HG03039 (cell line): ENCODE measurements at regions not wholly inside any gene's neighbourhood (a gene's known extent, or its start where the extent isn't known, plus 50 kb on each side); places are given as distances from the start of the nearest gene placed in this dataset.
"Not testable (repeated sequence)": the region's sequence is repeated elsewhere in the genome, so short reads cannot be mapped to it uniquely, and the experiment has no call there.

Experiments used
- ATAC-seq: cut with Tn5 transposase; IDR thresholded peaks from one replicate; pipeline ENCODE4 v1.9.1; 2021; ENCODE audit warnings: mild to moderate bottlenecking, moderate library complexity; ENCODE audit not compliant: unreplicated experiment

DNA sequence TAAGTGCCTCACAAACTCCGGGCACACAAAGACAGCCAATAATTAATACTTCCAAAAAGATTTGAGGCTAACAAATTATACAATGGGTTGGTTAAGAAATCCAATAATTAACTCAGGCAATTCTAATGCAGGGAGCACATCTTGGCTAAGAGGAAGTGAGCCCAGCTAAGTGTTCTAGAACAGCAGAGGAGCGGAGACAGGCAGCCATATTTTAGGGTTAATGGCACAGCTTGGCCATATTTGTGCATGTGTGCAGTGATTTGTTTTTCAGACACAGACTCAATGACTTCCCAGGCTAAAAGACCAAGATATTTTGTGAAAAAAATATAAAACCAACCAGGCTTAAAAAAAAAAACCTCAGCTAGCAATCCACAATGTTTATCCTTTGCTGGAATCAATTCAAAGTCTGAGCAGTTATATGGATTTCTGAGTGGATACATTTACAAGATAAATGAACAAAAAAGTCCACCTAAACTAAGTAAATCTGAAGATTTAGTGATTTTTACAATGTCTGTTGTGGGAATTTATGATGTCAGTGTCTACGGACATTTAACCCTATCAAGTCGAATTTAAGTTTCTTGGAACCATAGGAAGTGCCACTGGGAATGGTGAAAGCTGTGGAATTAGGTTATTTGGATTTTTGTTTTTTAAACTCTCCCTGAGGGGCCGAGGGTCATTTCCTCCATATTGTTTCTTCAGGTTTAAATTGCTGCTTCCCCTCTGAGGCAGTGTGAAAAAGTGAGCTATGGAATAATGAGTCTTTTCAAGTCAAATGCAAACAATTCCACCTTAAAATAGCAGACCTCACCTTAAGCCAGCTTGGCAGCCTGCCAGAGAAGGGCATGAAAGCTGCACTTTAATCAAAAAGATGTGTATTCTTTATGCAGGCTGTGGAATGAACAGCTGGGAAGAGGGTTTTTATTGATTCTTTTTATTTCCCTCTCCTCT is 413.7 kb upstream of the TBL1XR1 start:
- no peak for ATAC-seq

DNA sequence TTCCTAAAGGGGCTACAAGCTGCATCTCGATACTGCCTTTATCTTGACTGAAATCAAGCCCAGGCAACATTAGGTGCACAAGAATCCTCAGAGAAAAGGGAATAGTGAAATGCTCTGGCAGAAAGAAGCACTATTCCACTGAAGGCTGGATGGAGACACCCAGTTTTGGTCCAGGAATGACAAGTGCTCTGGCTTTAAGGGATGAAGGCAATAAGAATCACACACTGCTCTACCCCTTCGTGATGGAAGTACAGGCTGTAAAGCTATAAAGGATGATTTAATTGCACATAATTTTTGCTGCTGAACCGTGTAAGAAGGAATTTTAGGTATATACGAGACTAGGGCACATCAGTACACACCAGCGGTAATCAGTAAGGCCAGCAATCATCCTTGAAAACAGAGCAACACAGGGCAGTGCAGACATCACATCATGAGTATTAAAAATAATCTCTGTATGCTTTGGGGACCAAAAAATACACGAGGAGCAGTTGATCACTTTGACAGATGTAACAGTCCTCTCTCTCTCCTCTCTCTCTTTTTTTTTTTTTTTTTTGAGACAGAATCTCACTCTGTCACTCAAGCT is 414.6 kb upstream of the TBL1XR1 start:
- ATAC-seq = no peak

DNA sequence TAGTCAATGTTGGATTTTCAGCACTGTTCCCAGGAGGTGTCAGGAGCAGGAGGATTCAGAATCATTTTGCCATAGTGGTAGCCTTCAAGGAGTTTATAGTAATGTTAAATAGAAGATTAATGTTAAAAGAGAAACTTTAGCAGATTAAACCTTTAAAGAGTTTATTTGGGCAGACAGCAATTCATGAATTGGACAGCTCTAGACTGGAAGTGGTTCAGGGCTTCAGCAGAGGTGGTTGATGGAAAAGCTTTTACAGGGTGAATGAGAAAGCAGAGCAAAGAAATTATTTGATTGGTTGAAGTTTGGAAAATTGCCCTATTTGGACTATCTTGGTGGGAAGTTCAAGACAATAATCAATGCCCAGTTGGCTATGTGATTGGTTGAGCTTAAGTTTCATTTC is 416.6 kb upstream of the TBL1XR1 start:
- ATAC-seq = no peak

- ATAC-seq = no peak
These were observed 417.7 kb upstream of the TBL1XR1 start for GRCh38 chr3:177615015-177615414.

- no peak for ATAC-seq
These were observed 421.8 kb upstream of the TBL1XR1 start for GRCh38 chr3:177618873-177619733.

- ATAC-seq = no peak
These were observed 422.8 kb upstream of the TBL1XR1 start for GRCh38 chr3:177620073-177620472.

- no peak for ATAC-seq
These were observed 425.2 kb upstream of the TBL1XR1 start for GRCh38 chr3:177622520-177622919.

- ATAC-seq = no peak
These were observed 425.8 kb upstream of the TBL1XR1 start for GRCh38 chr3:177622982-177623617.

- ATAC-seq = no peak
These were observed 427.5 kb upstream of the TBL1XR1 start for GRCh38 chr3:177624528-177625495.

DNA sequence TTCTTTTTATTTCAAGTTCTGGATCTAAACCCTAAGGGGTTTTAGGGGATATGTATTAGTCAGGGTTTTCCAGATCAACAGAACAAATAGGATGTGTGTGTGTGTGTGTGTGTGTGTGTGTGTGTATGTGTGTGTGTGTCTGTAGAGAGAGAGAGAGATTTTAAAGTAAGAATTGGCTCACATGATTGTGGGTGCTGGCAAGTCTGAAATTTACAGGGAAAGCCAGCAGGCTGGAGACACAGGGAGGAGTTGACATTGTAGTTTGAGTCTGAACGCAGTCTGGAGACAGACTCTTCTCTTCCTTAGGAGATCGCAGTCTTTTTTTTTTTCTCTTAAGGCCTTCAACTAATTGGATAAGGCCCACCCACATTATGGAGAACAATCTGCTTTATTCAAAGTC is 428.8 kb upstream of the TBL1XR1 start:
- ATAC-seq = no peak

DNA sequence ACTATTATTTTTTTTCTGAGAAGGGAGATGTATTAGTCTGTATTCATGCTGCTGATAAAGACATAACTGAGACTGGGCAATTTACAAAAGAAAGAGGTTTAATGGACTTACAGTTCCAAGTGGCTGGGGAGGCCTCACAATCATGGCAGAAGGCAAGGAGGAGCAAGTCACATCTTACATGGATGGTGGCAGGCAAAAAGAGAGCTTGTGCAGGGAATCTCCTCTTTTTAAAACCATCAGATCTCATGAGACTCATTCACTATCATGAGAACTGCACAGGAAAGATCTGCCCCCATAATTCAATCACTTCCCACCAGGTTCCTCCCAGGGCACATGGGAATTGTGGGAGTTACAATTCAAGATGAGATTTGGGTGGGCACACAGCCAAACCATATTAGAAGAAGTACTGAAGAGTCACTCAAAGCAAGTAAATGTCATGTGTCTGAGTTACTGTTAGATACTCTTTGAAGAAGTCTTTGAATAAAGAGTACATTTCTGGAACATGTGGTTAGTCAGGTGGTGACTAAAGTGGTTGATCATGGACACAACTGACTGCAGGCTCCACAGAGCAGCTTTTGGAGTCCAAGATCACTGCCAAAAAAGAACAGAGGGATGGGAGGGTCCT is 430.9 kb upstream of the TBL1XR1 start:
- ATAC-seq = not testable (repeated sequence)

GRCh38 chr3:177629276-177629675 is 432.0 kb upstream of the TBL1XR1 start:
- no peak for ATAC-seq

DNA sequence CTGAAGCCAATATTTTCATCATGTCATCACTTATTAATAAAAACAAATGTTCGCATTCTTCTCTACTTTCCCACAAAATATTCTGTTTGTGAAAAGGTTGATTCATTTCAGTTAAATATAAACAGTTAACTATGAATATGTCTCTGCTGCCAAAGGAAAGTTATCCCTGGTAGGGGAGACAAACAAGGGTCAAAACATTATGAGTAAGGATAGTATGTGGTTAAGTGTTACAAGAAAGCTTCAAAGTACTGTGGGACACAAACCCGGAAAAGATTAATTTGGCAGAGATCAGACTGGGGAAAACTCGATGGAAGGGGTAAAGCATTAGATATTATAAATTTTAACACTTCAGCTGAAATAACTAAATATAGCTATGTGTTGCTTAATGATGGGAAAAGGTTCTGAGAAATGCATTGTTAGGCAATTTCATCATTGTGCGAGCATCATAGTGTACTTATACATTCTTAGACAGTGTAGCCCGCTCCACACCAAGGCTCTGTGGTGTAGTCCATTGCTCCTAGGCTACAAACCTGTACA is 436.5 kb upstream of the TBL1XR1 start:
- no peak for ATAC-seq

DNA sequence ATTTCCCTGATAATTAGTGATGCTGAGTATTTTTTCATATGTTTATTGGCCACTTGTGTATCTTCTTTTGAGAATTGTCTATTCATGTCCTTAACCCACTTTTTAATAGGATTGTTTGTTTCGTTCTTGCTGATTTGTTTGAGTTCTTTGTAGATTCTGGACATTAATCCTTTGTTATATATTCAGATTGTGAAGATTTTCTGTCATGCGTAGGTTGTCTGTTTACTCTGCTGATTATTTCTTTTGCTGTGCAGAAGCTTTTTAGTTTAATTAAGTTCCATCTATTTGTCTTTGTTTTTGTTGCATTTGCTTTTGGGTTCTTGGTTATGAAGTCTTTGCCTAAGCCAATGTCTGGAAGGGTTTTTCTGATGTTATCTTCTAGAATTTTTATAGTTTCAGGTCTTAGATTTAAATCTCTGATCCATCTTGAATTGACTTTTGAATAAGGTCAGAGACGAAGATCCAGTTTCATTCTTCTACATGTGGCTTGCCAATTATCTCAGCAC is 438.4 kb upstream of the TBL1XR1 start:
- not testable (repeated sequence) for ATAC-seq

GRCh38 chr3:177640319-177640965 is 443.2 kb upstream of the TBL1XR1 start:
- no peak for ATAC-seq

GRCh38 chr3:177641206-177641605 is 443.9 kb upstream of the TBL1XR1 start:
- ATAC-seq = no peak

DNA sequence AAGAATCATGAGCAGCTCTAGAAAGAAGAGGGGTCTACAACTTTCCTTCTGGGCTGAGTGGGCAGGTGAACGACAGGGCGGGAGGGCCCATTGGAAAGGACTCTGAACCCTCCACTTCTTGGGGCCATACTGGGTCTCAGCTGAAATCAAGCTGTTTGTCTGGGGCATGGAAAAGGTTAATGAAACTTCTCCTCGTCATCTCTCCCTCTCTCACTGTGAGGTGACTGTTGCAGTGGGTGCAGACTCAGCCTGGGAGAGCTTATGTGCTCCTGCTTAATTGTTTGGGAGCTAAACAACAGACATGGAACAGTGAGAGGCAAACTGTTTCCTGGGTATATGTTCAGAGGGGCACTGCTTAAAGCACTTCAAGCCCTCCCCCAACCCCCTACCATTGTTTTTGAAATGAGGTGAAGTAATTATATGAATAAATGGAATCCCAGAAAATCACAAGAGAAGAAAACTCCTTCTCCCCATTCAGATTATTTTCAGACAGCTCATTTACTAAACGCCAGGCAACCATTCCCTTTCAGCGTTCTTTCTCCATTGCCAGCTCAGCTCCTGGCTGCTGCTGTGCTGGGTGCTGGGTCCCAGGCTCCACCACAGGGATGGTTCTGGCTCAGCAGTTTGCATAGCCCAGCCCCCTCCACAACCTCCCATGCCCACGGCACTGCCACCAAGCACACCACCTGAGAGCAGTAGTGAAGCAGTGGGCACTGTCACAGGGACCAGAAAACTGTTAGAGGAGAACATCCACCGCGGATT is 444.9 kb upstream of the TBL1XR1 start:
- no peak for ATAC-seq

DNA sequence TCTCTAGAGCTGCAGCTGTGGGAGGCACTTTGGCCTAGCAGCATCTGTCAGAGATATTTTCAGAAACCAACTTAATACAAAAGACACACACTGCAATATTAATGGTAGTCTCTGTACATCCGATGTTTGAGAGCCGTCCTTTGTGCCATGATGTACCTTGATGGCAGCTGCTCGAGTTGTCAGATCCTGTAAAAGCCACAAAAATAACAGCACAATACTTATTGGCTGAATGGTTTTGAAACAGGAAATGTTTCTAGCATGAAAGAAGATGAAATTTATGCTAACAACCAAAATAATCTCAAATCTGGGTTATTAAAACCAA is 445.5 kb upstream of the TBL1XR1 start:
- no peak for ATAC-seq
